GM13977 (cell line): ENCODE measurements at regions not wholly inside any gene's neighbourhood (a gene's known extent, or its start where the extent isn't known, plus 50 kb on each side); places are given as distances from the start of the nearest gene placed in this dataset.

ENCODE experiments used
- DNase-seq: peaks from one replicate; pipeline ENCODE4 v3.0.0; 2012; ENCODE audit warnings: low spot score
- CTCF ChIP-seq: IDR thresholded peaks from 2 replicates; pipeline ENCODE4 v1.5.1; 2012; ENCODE audit warnings: mild to moderate bottlenecking, control low read depth; ENCODE audit not compliant: insufficient read depth; ENCODE audit errors: extremely low read depth, missing control alignments
- in situ Hi-C: fragments of 300-500 bp; cut with MboI; formaldehyde crosslinking; loops from one replicate; pipeline ENCODE4 v1.12.0; 2022; ENCODE audit warnings: low sequenced_read_pairs, low pct_unique_long_range_greater_than_20kb, mixed read lengths, inconsistent platforms; ENCODE audit not compliant: unreplicated experiment

GRCh38 chr3:110734524-110734923, 337.1 kb upstream of the NECTIN3 start:
- TF ChIP-seq CTCF: no peak
- in situ Hi-C loops: no loop called here
- no peak for DNase-seq

GRCh38 chr3:110736332-110736731, 335.3 kb upstream of the NECTIN3 start:
- in situ Hi-C loops: no loop called here
- no peak for TF ChIP-seq CTCF
- DNase-seq: no peak

GRCh38 chr3:110738531-110738930, 333.1 kb upstream of the NECTIN3 start:
- in situ Hi-C loops: no loop called here
- no peak for DNase-seq
- TF ChIP-seq CTCF: no peak

GRCh38 chr3:110741891-110742290, 329.7 kb upstream of the NECTIN3 start:
- DNase-seq: no peak

GRCh38 chr3:110743202-110743601, 328.4 kb upstream of the NECTIN3 start:
- DNase-seq: no peak
- no peak for TF ChIP-seq CTCF
- in situ Hi-C loops: no loop called here

More at GRCh38 chr3:110741891-110742290, 329.7 kb upstream of the NECTIN3 start:
- in situ Hi-C loops: no loop called here
- no peak for TF ChIP-seq CTCF

- no peak for TF ChIP-seq CTCF
- in situ Hi-C loops: no loop called here
- DNase-seq: no peak
Observed at GRCh38 chr3:110743984-110744383, 327.6 kb upstream of the NECTIN3 start.

GRCh38 chr3:110744723-110745122, 326.9 kb upstream of the NECTIN3 start:
- no peak for TF ChIP-seq CTCF
- DNase-seq: no peak

More at GRCh38 chr3:110744723-110745122, 326.9 kb upstream of the NECTIN3 start:
- in situ Hi-C loops: no loop called here
